ENCODE measurements at regions not wholly inside any gene's neighbourhood (a gene's known extent, or its start where the extent isn't known, plus 50 kb on each side); places are given as distances from the start of the nearest gene placed in this dataset.

GRCh38 chr9:86644675-86645034, 290.4 kb upstream of the TUT7 start:
- no peaks in the 10 kb centered on the region for H3K36me3 ChIP-seq (ENCODE audit: low read length)
- H2AFZ ChIP-seq (ENCODE audit: low read depth, low read length, severe bottlenecking), result no peak overlapping the region
- no peaks in the 10 kb centered on the region for H3F3A ChIP-seq (ENCODE audit: insufficient read depth)
- H4K20me1 ChIP-seq (ENCODE audit: low read depth, low read length), result no peaks in the 10 kb centered on the region
- no peak overlapping the region for H3K9ac ChIP-seq (ENCODE audit: low read length)
- H3K9me2 ChIP-seq (replicated peaks; ENCODE audit: insufficient read depth, low read length), result no peaks in the 10 kb centered on the region
- no peaks in the 10 kb centered on the region for H3K27me3 ChIP-seq (ENCODE audit: low read length)
- H3K79me2 ChIP-seq (ENCODE audit: insufficient read depth, low read length), result no peaks in the 10 kb centered on the region
- no peak overlapping the region for H3K27ac ChIP-seq (ENCODE audit: low read depth, low read length)
- H3K4me3 ChIP-seq (ENCODE audit: insufficient read depth, low read length, poor library complexity, severe bottlenecking), result no peak overlapping the region
- TF ChIP-seq EZH2phosphoT487 (conservative IDR thresholded peaks at IDR 0.05; ENCODE audit: low read length) (no peak), CTCF (IDR thresholded peaks at IDR 0.05; ENCODE audit: insufficient read depth, low read length, poor library complexity, severe bottlenecking) (no peak)
- H3K4me2 ChIP-seq (ENCODE audit: low read depth, low read length, poor library complexity, severe bottlenecking), result no peak overlapping the region
- H3K9me3 ChIP-seq (ENCODE audit: insufficient read depth, low read length), result no peaks in the 10 kb centered on the region

- Histone ChIP-seq H3K27ac (ENCODE audit: low read depth, low read length) (no peak overlapping the region), H3K27me3 (ENCODE audit: low read length) (no peaks in the 10 kb centered on the region), H3K4me3 (ENCODE audit: insufficient read depth, low read length, poor library complexity, severe bottlenecking) (no peak overlapping the region), H3K79me2 (ENCODE audit: insufficient read depth, low read length) (no peaks in the 10 kb centered on the region), H3K9me3 (ENCODE audit: insufficient read depth, low read length) (no peaks in the 10 kb centered on the region), H3K9me2 (replicated peaks; ENCODE audit: insufficient read depth, low read length) (no peaks in the 10 kb centered on the region), H2AFZ (ENCODE audit: low read depth, low read length, severe bottlenecking) (no peak overlapping the region), H4K20me1 (ENCODE audit: low read depth, low read length) (no peaks in the 10 kb centered on the region), H3F3A (ENCODE audit: insufficient read depth) (no peaks in the 10 kb centered on the region), H3K9ac (ENCODE audit: low read length) (no peak overlapping the region), H3K36me3 (ENCODE audit: low read length) (no peaks in the 10 kb centered on the region), H3K4me2 (ENCODE audit: low read depth, low read length, poor library complexity, severe bottlenecking) (no peak overlapping the region)
- TF ChIP-seq EZH2phosphoT487 (conservative IDR thresholded peaks at IDR 0.05; ENCODE audit: low read length) (no peak), CTCF (IDR thresholded peaks at IDR 0.05; ENCODE audit: insufficient read depth, low read length, poor library complexity, severe bottlenecking) (no peak)
Measured at GRCh38 chr9:86643946-86644674, 289.9 kb upstream of the TUT7 start.

GRCh38 chr9:86642721-86643120, 288.5 kb upstream of the TUT7 start:
- no peak overlapping the region for H3K4me3 ChIP-seq (ENCODE audit: insufficient read depth, low read length, poor library complexity, severe bottlenecking)
- no peaks in the 10 kb centered on the region for H4K20me1 ChIP-seq (ENCODE audit: low read depth, low read length)
- no peaks in the 10 kb centered on the region for H3F3A ChIP-seq (ENCODE audit: insufficient read depth)
- H3K9me3 ChIP-seq (ENCODE audit: insufficient read depth, low read length), result no peaks in the 10 kb centered on the region
- H3K9ac ChIP-seq (ENCODE audit: low read length), result no peak overlapping the region
- H3K27ac ChIP-seq (ENCODE audit: low read depth, low read length), result no peak overlapping the region
- H3K36me3 ChIP-seq (ENCODE audit: low read length), result no peaks in the 10 kb centered on the region
- H3K79me2 ChIP-seq (ENCODE audit: insufficient read depth, low read length), result no peaks in the 10 kb centered on the region
- no peak overlapping the region for H3K4me2 ChIP-seq (ENCODE audit: low read depth, low read length, poor library complexity, severe bottlenecking)
- no peak overlapping the region for H2AFZ ChIP-seq (ENCODE audit: low read depth, low read length, severe bottlenecking)
- H3K9me2 ChIP-seq (replicated peaks; ENCODE audit: insufficient read depth, low read length), result no peaks in the 10 kb centered on the region
- no peaks in the 10 kb centered on the region for H3K27me3 ChIP-seq (ENCODE audit: low read length)
- no peak for TF ChIP-seq EZH2phosphoT487 (conservative IDR thresholded peaks at IDR 0.05; ENCODE audit: low read length)
- TF ChIP-seq CTCF (IDR thresholded peaks at IDR 0.05; ENCODE audit: insufficient read depth, low read length, poor library complexity, severe bottlenecking), result no peak
